MM.1S (cell line): ENCODE measurements at regions not wholly inside any gene's neighbourhood (a gene's known extent, or its start where the extent isn't known, plus 50 kb on each side); places are given as distances from the start of the nearest gene placed in this dataset.
"Not testable (repeated sequence)": the region's sequence is repeated elsewhere in the genome, so short reads cannot be mapped to it uniquely, and the experiment has no call there.

ENCODE experiments used
- DNase-seq: peaks from one replicate; pipeline ENCODE4 v3.0.0-alpha.2; 2015
- H2AFZ ChIP-seq: fragments of 300-600 bp; sonication (generic); 2 replicates; pipeline ENCODE4 v1.6.0; 2016; ENCODE audit warnings: antibody characterized with exemption, low read length
- H3F3A ChIP-seq: fragments of 300-600 bp; sonication (generic); 2 replicates; pipeline ENCODE4 v1.6.1; 2016; ENCODE audit warnings: mild to moderate bottlenecking, antibody characterized with exemption, low read length, moderate library complexity, mixed read lengths; ENCODE audit not compliant: insufficient read depth
- H3K27ac ChIP-seq: fragments of 300-600 bp; sonication (generic); 2 replicates; pipeline ENCODE4 v1.5.1; 2016; ENCODE audit warnings: mild to moderate bottlenecking, low read length
- H3K27me3 ChIP-seq: fragments of 300-600 bp; sonication (generic); replicated peaks from 2 replicates; pipeline ENCODE4 v1.6.0; 2016; ENCODE audit warnings: low read length; ENCODE audit not compliant: insufficient read depth
- H3K36me3 ChIP-seq: fragments of 300-600 bp; sonication (generic); replicated peaks from 2 replicates; pipeline ENCODE4 v1.6.1; 2016; ENCODE audit warnings: mild to moderate bottlenecking, low read length, mixed read lengths; ENCODE audit not compliant: insufficient read depth
- H3K4me1 ChIP-seq: fragments of 300-600 bp; sonication (generic); 2 replicates; pipeline ENCODE4 v1.6.1; 2016; ENCODE audit warnings: low read length, mixed read lengths
- H3K4me2 ChIP-seq: fragments of 300-600 bp; sonication (generic); 2 replicates; pipeline ENCODE4 v1.6.0; 2016; ENCODE audit warnings: low read depth, low read length
- H3K4me3 ChIP-seq: fragments of 300-600 bp; sonication (generic); 2 replicates; pipeline ENCODE4 v1.5.1; 2016; ENCODE audit warnings: low read length, mixed read lengths
- H3K79me2 ChIP-seq: fragments of 300-600 bp; sonication (generic); 2 replicates; pipeline ENCODE4 v1.6.1; 2016; ENCODE audit warnings: mixed run types, low read length, mixed read lengths
- H3K9ac ChIP-seq: fragments of 300-600 bp; sonication (generic); 2 replicates; pipeline ENCODE4 v1.6.1; 2016; ENCODE audit warnings: low read length, mixed read lengths
- H3K9me2 ChIP-seq: fragments of 300-600 bp; sonication (generic); replicated peaks from 2 replicates; pipeline ENCODE4 v1.6.1; 2016; ENCODE audit warnings: mild to moderate bottlenecking, low read length, mixed read lengths; ENCODE audit not compliant: insufficient read depth
- H3K9me3 ChIP-seq: fragments of 300-600 bp; sonication (generic); replicated peaks from 2 replicates; pipeline ENCODE4 v1.6.1; 2016; ENCODE audit warnings: mild to moderate bottlenecking, low read length, mixed read lengths; ENCODE audit not compliant: insufficient read depth
- H4K20me1 ChIP-seq: fragments of 300-600 bp; sonication (generic); 2 replicates; pipeline ENCODE4 v1.6.1; 2016; ENCODE audit warnings: mild to moderate bottlenecking, low read length, moderate library complexity, mixed read lengths; ENCODE audit not compliant: insufficient read depth
- CTCF ChIP-seq: fragments of 300-600 bp; sonication (generic); IDR thresholded peaks from 2 replicates; pipeline ENCODE4 v1.5.1; 2016; ENCODE audit warnings: antibody characterized with exemption, low read length, mixed read lengths
- EZH2 ChIP-seq: fragments of 300-600 bp; sonication (generic); optimal IDR thresholded peaks from 2 replicates; pipeline ENCODE3; 2017; ENCODE audit warnings: low read depth, mild to moderate bottlenecking, antibody characterized with exemption, low read length, mixed read lengths
- EZH2phosphoT487 ChIP-seq: fragments of 300-600 bp; sonication (generic); IDR thresholded peaks from 2 replicates; pipeline ENCODE4 v1.6.1; 2018; ENCODE audit warnings: antibody characterized with exemption, low read length

DNA sequence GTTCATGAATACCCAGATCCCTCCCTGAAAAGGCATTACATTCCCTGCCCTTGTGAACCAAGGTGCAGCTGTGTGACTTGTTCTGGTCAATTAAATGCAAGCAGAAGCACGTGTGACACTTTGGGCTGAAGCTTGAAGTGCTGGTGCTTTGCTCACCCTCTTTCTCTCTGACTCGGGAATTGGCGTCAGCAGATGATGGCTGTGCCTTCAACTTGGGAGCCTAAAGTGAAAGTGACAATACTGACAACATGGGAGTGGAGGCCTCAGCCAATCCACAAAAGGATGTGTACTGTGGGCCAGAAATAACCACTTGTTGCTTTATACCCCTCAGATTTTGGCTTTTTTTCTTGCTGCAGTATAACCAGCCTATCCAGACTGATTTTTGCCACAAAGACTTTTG lies 148.3 kb upstream of the THY1 start:
- no peak overlapping the region for H2AFZ ChIP-seq
- TF ChIP-seq EZH2 (no peak), EZH2phosphoT487 (no peak), CTCF (no peak)
- no peaks in the 10 kb centered on the region for H3K4me1 ChIP-seq
- H3K9me3 ChIP-seq, result no peaks in the 10 kb centered on the region
- H3K9me2 ChIP-seq, result no peaks in the 10 kb centered on the region
- H3F3A ChIP-seq, result no peaks in the 10 kb centered on the region
- DNase-seq, result no peak
- H3K79me2 ChIP-seq, result no peaks in the 10 kb centered on the region
- no peak overlapping the region for H3K4me3 ChIP-seq
- H3K36me3 ChIP-seq, result no peaks in the 10 kb centered on the region
- H3K27me3 ChIP-seq, result no peaks in the 10 kb centered on the region; the same call in 1 of the 2 replicates
- H3K27ac ChIP-seq, result no peak overlapping the region
- H3K4me2 ChIP-seq, result no peak overlapping the region
- no peak overlapping the region for H3K9ac ChIP-seq
- no peaks in the 10 kb centered on the region for H4K20me1 ChIP-seq

DNA sequence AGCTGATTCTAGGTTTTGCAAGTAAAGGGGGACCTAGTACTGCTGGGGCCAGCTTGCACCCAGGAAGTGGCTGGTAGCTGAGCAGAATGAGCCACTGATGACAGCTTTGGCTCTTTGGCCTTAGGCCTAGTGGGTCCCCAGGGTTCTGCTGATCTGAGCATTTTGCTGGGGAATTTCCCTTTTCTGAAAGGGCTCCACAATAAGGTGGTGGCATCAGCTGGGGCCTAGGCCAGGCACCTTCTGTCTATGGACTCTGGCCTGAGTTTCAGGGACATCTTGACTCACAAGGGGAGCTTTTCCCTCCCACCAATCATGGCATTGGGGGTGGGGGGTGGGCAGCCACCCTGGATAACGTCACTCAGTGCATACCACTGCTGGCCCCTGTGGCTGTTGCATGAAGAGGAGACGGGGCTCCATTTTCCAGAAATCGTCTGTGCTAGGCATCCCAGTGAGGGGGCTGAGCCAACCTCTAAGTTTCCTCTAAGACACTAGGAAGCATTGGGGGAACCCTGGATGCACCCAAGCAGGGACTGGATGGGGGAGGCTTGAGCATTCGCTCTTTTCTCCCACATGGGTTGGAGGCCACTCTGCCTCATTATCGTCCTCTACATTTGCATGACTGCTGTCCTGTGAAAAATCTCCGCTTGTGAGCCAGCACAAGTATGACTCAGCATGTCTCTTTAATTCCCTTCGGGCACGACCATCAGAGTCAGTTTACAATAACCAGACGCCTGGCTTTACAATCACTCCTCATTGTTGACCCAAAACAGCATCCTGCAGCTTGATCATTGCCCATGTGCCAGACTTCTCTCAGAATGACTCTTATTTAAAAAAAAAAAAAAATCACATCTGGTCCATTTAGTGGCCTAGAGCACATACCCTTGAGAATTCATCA lies 145.0 kb upstream of the THY1 start:
- Histone ChIP-seq H3K79me2 (no peaks in the 10 kb centered on the region), H3K4me3 (no peak overlapping the region), H3K27ac (no peak overlapping the region), H3K9me3 (no peaks in the 10 kb centered on the region), H3K27me3 (no peaks in the 10 kb centered on the region; the same call in 1 of the 2 replicates), H3K9me2 (no peaks in the 10 kb centered on the region), H3K4me2 (no peak overlapping the region), H3K9ac (no peak overlapping the region), H3K36me3 (no peaks in the 10 kb centered on the region), H4K20me1 (no peaks in the 10 kb centered on the region), H2AFZ (no peak overlapping the region), H3K4me1 (no peaks in the 10 kb centered on the region), H3F3A (no peaks in the 10 kb centered on the region)
- TF ChIP-seq CTCF (no peak), EZH2phosphoT487 (no peak), EZH2 (no peak)
- DNase-seq, result no peak

DNA sequence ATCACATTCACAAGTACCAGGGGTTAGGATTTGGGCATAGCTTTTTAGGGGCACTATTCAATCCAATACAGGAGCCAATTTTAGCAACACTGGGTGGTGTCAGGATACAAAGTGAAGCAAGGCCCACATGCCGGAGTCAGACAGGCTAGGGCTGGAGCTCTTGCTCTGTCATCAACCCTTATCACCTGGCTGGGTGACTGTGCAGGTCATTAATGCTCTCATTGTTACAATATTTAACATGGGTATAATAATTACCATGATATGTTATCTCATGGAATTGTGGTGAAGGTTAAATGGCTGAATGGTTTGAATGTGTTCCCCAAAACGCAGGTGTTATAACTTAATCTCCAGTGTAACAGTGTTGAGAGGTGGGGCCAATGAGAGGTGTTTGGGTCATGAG lies 143.3 kb upstream of the THY1 start:
- H3K27me3 ChIP-seq, result no peaks in the 10 kb centered on the region; the same call in 1 of the 2 replicates
- H3F3A ChIP-seq, result no peaks in the 10 kb centered on the region
- H3K9ac ChIP-seq, result no peak overlapping the region
- no peaks in the 10 kb centered on the region for H4K20me1 ChIP-seq
- no peak overlapping the region for H3K4me2 ChIP-seq
- DNase-seq, result no peak
- no peak overlapping the region for H3K4me3 ChIP-seq
- no peak overlapping the region for H2AFZ ChIP-seq
- H3K9me2 ChIP-seq, result no peaks in the 10 kb centered on the region
- H3K4me1 ChIP-seq, result no peaks in the 10 kb centered on the region
- H3K36me3 ChIP-seq, result no peaks in the 10 kb centered on the region
- no peaks in the 10 kb centered on the region for H3K9me3 ChIP-seq
- TF ChIP-seq EZH2 (no peak), CTCF (no peak), EZH2phosphoT487 (no peak)
- no peaks in the 10 kb centered on the region for H3K79me2 ChIP-seq
- no peak overlapping the region for H3K27ac ChIP-seq

DNA sequence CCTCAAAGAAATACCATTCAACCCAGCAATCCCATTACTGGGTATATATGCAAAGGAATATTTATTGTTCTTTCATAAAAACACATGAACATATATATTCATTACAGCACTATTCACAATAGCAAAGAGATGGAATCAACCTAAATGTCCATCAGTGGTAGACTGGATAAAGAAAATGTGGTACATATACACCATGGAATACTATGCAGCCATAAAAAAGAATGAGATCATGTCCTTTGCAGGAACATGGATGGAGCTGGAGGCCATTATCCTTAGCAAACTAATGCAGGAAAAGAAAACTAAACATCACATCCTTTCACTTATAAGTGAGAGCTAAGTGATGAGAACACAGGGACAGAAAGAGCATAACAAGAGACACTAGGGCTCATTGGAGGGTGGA lies 142.7 kb upstream of the THY1 start:
- H3K27me3 ChIP-seq, H3K27ac ChIP-seq, DNase-seq, H2AFZ ChIP-seq, H3K79me2 ChIP-seq, H3K9me3 ChIP-seq, H3K9ac ChIP-seq, H3K4me3 ChIP-seq, H3K9me2 ChIP-seq, H3K4me2 ChIP-seq, H3K36me3 ChIP-seq, H4K20me1 ChIP-seq, H3K4me1 ChIP-seq, H3F3A ChIP-seq: not testable (repeated sequence)
